Panc1 (cell line): ENCODE measurements at regions not wholly inside any gene's neighbourhood (a gene's known extent, or its start where the extent isn't known, plus 50 kb on each side); places are given as distances from the start of the nearest gene placed in this dataset.
"Not testable (repeated sequence)": the region's sequence is repeated elsewhere in the genome, so short reads cannot be mapped to it uniquely, and the experiment has no call there.

Experiments used
- CTCF ChIP-seq: fragments of 450-650 bp; IDR thresholded peaks from 2 replicates; pipeline ENCODE4 v1.5.1; 2017; ENCODE audit warnings: mild to moderate bottlenecking
- POLR2AphosphoS5 ChIP-seq: IDR thresholded peaks from 2 replicates; pipeline ENCODE4 v1.6.1; 2012; ENCODE audit warnings: mild to moderate bottlenecking, low read depth, low read length, moderate library complexity
- REST ChIP-seq, 2 experiments: IDR thresholded peaks; 2 replicates each; pipeline ENCODE4 v1.6.1; 2011 to 2012; ENCODE audit warnings: low read depth in 2 of 2, control low read depth in 1 of 2, low read length in 1 of 2, mild to moderate bottlenecking in 1 of 2, moderate library complexity in 1 of 2; ENCODE audit not compliant: insufficient read depth in 1 of 2
- SIN3A ChIP-seq: IDR thresholded peaks from 2 replicates; pipeline ENCODE4 v1.6.1; 2012; ENCODE audit warnings: low read depth, mild to moderate bottlenecking, low read length, moderate library complexity, borderline replicate concordance; ENCODE audit not compliant: insufficient read depth
- TCF7L2 ChIP-seq: IDR thresholded peaks from 2 replicates; pipeline ENCODE4 v1.6.1; 2011; ENCODE audit warnings: mild to moderate bottlenecking, low read depth, low read length, inconsistent platforms

GRCh38 chr2:87577358-87577757 lies 170.5 kb upstream of the PLGLB2 start:
- TF ChIP-seq CTCF; POLR2AphosphoS5; TCF7L2; REST (IDR thresholded peaks at IDR 0.05; ENCODE audit: insufficient read depth in 1 of 2, low read depth in 2 of 2, low read length in 1 of 2); SIN3A: not testable (repeated sequence)
